ENCODE measurements at regions not wholly inside any gene's neighbourhood (a gene's known extent, or its start where the extent isn't known, plus 50 kb on each side); places are given as distances from the start of the nearest gene placed in this dataset.
"Not testable (repeated sequence)": the region's sequence is repeated elsewhere in the genome, so short reads cannot be mapped to it uniquely, and the experiment has no call there.

DNA sequence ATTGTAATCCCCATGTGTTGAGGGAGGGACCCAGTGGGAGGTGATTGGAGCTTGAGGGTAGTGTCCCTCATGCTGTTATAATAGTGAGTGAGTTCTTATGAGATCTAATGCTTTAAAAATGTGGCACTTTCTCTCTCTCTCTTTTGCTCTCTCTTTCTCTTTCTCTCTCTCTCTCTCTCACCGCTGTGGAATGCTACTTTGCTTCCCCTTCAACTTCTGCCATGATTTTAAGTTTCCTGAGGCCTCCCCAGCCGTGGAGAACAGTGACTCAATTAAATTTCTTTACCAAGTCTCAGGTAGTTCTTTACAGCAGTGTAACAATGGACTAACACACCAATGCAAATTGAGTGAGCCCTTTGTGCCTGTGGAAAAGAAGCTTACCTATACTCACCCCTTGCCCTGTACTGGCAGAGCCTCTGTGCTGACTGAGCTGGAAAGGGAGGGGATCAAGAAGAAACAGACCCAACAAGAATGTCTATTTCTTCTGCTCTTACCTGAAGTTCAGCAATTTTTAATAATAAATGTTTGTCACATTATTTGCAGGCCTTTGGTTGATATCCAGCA is 642.5 kb upstream of the KCND2 start:
- no peaks in the 10 kb centered on the region for H3K27me3 ChIP-seq (replicated peaks)
- in situ Hi-C loops (cut with HindIII; ENCODE audit: low pct_ligation_motif_present, low sequenced_read_pairs): no loop called here
- TF ChIP-seq, protein P1, sequence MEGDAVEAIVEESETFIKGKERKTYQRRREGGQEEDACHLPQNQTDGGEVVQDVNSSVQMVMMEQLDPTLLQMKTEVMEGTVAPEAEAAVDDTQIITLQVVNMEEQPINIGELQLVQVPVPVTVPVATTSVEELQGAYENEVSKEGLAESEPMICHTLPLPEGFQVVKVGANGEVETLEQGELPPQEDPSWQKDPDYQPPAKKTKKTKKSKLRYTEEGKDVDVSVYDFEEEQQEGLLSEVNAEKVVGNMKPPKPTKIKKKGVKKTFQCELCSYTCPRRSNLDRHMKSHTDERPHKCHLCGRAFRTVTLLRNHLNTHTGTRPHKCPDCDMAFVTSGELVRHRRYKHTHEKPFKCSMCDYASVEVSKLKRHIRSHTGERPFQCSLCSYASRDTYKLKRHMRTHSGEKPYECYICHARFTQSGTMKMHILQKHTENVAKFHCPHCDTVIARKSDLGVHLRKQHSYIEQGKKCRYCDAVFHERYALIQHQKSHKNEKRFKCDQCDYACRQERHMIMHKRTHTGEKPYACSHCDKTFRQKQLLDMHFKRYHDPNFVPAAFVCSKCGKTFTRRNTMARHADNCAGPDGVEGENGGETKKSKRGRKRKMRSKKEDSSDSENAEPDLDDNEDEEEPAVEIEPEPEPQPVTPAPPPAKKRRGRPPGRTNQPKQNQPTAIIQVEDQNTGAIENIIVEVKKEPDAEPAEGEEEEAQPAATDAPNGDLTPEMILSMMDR (IDR thresholded peaks at IDR 0.05; ENCODE audit: low read depth, low read length, missing control alignments): no peak
- H3K27ac ChIP-seq: no peak overlapping the region
- DNase-seq: no peak
- H3K4me3 ChIP-seq (ENCODE audit: low read depth, low read length): no peak overlapping the region
- no peaks in the 10 kb centered on the region for H3K36me3 ChIP-seq (replicated peaks)

DNA sequence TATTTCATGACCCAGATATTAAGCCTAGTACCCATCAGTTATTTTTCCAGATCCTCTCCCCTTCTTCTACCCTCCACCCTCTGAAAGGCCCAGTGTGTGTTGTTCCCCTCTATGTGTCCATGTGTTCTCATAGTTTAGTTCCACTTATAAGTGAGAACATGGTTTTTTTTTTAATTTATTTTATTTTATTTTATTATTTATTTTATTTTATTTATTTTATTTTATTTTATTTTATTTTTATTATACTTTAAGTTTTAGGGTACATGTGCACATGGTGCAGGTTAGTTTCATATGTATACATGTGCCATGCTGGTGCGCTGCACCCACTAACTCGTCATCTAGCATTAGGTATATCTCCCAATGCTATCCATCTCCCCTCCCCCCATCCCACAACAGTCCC is 639.2 kb upstream of the KCND2 start:
- H3K27me3 ChIP-seq (replicated peaks); in situ Hi-C loops (cut with HindIII; ENCODE audit: low pct_ligation_motif_present, low sequenced_read_pairs); H3K36me3 ChIP-seq (replicated peaks); H3K27ac ChIP-seq; H3K4me3 ChIP-seq (ENCODE audit: low read depth, low read length); DNase-seq: not testable (repeated sequence)

DNA sequence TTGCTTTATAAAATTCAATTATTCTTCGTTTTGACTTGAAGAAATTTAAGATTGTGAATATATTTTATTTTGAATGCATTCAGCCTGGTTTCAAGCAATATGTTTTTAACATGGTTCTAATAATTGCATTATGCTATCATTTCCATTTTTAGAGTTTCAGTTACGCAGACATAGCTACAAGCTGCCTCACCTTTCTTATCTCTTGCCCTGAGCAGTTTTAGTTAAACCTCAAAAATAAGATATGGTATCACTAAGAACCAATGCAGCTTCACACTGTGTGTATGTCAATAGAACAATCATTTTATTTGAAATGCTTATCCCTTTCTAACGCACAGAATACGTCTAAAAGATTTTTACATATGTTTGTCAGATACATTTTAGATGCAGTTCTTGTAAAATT is 632.6 kb upstream of the KCND2 start:
- Histone ChIP-seq H3K27me3 (replicated peaks) (no peaks in the 10 kb centered on the region), H3K27ac (no peak overlapping the region), H3K36me3 (replicated peaks) (no peaks in the 10 kb centered on the region), H3K4me3 (ENCODE audit: low read depth, low read length) (no peak overlapping the region)
- no peak for DNase-seq
- in situ Hi-C loops (cut with HindIII; ENCODE audit: low pct_ligation_motif_present, low sequenced_read_pairs): no loop called here
- TF ChIP-seq, protein P1 (IDR thresholded peaks at IDR 0.05; ENCODE audit: low read depth, low read length, missing control alignments): no peak

DNA sequence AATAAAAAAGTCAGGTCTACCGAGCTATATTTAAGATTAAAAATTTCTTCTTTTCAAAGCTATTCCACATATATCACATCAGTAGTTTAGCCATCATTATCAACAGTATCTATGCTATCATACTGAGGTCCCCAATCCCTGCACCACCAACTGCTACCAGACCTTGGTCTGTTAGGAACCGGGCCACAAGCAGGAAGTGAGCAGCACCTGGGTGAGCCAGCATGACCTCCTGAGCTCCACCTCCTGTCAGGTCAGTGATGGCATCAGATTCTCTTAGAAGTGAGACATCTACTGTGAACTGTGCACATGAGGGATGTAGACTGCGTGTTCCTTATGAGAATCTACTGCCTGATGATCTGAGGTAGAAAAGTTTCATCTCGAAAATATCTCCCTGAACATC is 632.1 kb upstream of the KCND2 start:
- H3K4me3 ChIP-seq (ENCODE audit: low read depth, low read length): no peak overlapping the region
- no peak overlapping the region for H3K27ac ChIP-seq
- in situ Hi-C loops (cut with HindIII; ENCODE audit: low pct_ligation_motif_present, low sequenced_read_pairs): no loop called here
- no peaks in the 10 kb centered on the region for H3K36me3 ChIP-seq (replicated peaks)
- TF ChIP-seq, protein P1 (IDR thresholded peaks at IDR 0.05; ENCODE audit: low read depth, low read length, missing control alignments): no peak
- no peak for DNase-seq
- H3K27me3 ChIP-seq (replicated peaks): no peaks in the 10 kb centered on the region

DNA sequence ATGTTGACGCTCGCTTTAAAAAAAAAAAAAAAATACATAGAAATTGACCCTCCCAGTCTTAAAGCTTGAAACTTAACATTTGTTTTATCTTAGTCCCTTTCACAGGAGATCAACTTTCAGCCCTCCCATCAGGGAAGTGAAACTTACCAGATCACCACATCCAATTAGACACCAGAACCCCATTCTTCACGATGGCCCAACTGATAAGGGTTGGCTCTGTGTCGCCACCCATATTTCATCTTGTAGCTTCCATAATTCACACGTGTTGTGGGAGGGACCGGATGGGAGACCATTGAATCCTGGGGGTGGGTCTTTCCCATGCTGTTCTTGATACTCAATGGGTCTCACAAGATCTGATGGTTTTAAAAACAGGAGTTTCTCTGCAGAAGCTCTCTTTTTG is 629.4 kb upstream of the KCND2 start:
- in situ Hi-C loops (cut with HindIII; ENCODE audit: low pct_ligation_motif_present, low sequenced_read_pairs): no loop called here
- H3K27ac ChIP-seq: no peak overlapping the region
- no peak overlapping the region for H3K4me3 ChIP-seq (ENCODE audit: low read depth, low read length)
- H3K36me3 ChIP-seq (replicated peaks): no peaks in the 10 kb centered on the region
- no peak for DNase-seq
- no peaks in the 10 kb centered on the region for H3K27me3 ChIP-seq (replicated peaks)
- TF ChIP-seq, protein P1 (IDR thresholded peaks at IDR 0.05; ENCODE audit: low read depth, low read length, missing control alignments): no peak

DNA sequence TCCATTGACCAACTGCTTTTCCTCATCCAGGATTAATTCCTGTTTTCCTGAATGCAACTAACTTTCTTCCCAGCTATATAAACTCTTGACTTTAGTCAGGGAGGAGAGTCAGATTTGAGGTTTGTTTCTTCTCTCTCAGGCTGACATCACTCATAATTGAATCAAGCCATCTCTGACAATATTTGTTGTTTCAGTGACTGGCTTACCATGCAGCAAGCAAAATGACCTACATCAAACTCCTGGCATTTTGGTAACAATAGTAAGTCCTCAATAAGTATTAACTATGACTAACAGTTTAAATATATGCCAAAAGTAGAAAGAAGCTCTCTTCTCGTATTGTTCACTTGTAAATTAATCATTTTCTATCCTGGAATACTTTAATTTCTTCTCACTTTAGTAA is 625.7 kb upstream of the KCND2 start:
- Histone ChIP-seq H3K4me3 (ENCODE audit: low read depth, low read length) (no peak overlapping the region), H3K36me3 (replicated peaks) (no peaks in the 10 kb centered on the region), H3K27ac (no peak overlapping the region), H3K27me3 (replicated peaks) (no peaks in the 10 kb centered on the region)
- no peak for DNase-seq
- in situ Hi-C loops (cut with HindIII; ENCODE audit: low pct_ligation_motif_present, low sequenced_read_pairs): no loop called here
- TF ChIP-seq, protein P1 (IDR thresholded peaks at IDR 0.05; ENCODE audit: low read depth, low read length, missing control alignments): no peak

DNA sequence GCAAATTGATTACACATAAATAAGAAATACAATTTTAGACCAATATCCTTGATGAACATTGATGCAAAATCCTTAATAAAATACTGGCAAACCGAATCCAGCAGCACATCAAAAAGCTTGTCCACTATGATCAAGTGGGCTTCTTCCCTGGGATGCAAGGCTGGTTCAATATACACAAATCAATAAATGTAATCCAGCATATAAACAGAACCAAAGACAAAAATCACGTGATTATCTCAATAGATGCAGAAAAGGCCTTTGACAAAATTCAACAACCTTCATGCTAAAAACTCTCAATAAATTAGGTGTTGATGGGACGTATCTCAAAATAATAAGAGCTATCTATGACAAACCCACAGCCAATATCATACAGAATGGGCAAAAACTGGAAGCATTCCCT is 624.2 kb upstream of the KCND2 start:
- H3K36me3 ChIP-seq (replicated peaks); DNase-seq; H3K27ac ChIP-seq; H3K4me3 ChIP-seq (ENCODE audit: low read depth, low read length); H3K27me3 ChIP-seq (replicated peaks); in situ Hi-C loops (cut with HindIII; ENCODE audit: low pct_ligation_motif_present, low sequenced_read_pairs): not testable (repeated sequence)

All from brain microvascular endothelial cell (primary cell).